ENCODE measurements at regions not wholly inside any gene's neighbourhood (a gene's known extent, or its start where the extent isn't known, plus 50 kb on each side); places are given as distances from the start of the nearest gene placed in this dataset.

- TF ChIP-seq REST (IDR thresholded peaks at IDR 0.05) (no peak), HMGXB4 (CRISPR knock-in tag; IDR thresholded peaks at IDR 0.05; ENCODE audit: borderline replicate concordance) (no peak), CTCF (IDR thresholded peaks at IDR 0.05) (no peak), CEBPB (IDR thresholded peaks at IDR 0.05) (no peak), BHLHE40 (IDR thresholded peaks at IDR 0.05; ENCODE audit: low read depth, low read length) (no peak), RFX5 (IDR thresholded peaks at IDR 0.05) (no peak), MAFK (IDR thresholded peaks at IDR 0.05; ENCODE audit: partially characterized antibody) (no peak), TFCP2L1 (CRISPR knock-in tag; IDR thresholded peaks at IDR 0.05) (no peak), CBX2 (IDR thresholded peaks at IDR 0.05; ENCODE audit: borderline replicate concordance, low read depth) (no peak), EP300 (IDR thresholded peaks at IDR 0.05) (no peak), SMC3 (IDR thresholded peaks at IDR 0.05) (no peak), RCOR1 (IDR thresholded peaks at IDR 0.05; ENCODE audit: low read depth, low read length) (no peak), MYC (IDR thresholded peaks at IDR 0.05; ENCODE audit: borderline replicate concordance, low read length) (no peak), JUN (IDR thresholded peaks at IDR 0.05) (no peak)
Measured at GRCh38 chr17:6893382-6894205, 62.1 kb upstream of the TEKT1 start.

Data from A549 (cell line).